CD4-positive, alpha-beta T cell treated with Interleukin-1 beta for 1 hour (primary cell): ENCODE measurements at regions not wholly inside any gene's neighbourhood (a gene's known extent, or its start where the extent isn't known, plus 50 kb on each side); places are given as distances from the start of the nearest gene placed in this dataset.

Source experiments
- DNase-seq, 2 donors: peaks; one replicate each; pipeline ENCODE4 v3.0.0-alpha.2; 2020 to 2022

DNA sequence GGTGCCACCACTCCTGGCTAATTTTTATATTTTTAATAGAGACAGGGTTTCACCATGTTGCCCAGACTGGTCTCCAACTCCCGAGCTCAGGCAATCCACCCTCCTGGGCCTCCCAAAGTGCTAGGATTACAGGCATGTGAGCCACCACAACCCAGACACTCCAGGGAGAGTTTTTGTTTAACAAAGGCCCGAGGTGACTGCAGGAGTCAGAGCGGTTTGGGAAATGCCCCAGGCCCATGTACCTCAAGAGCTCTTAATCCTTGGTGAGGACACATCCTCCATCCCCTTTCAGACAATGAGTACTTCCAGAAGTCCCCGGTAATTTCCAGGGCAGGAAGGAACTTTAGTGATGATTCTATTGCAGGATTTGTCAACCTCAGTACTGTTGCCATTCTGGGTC, 176.0 kb downstream of the ESRRB start:
- DNase-seq, result no peak

DNA sequence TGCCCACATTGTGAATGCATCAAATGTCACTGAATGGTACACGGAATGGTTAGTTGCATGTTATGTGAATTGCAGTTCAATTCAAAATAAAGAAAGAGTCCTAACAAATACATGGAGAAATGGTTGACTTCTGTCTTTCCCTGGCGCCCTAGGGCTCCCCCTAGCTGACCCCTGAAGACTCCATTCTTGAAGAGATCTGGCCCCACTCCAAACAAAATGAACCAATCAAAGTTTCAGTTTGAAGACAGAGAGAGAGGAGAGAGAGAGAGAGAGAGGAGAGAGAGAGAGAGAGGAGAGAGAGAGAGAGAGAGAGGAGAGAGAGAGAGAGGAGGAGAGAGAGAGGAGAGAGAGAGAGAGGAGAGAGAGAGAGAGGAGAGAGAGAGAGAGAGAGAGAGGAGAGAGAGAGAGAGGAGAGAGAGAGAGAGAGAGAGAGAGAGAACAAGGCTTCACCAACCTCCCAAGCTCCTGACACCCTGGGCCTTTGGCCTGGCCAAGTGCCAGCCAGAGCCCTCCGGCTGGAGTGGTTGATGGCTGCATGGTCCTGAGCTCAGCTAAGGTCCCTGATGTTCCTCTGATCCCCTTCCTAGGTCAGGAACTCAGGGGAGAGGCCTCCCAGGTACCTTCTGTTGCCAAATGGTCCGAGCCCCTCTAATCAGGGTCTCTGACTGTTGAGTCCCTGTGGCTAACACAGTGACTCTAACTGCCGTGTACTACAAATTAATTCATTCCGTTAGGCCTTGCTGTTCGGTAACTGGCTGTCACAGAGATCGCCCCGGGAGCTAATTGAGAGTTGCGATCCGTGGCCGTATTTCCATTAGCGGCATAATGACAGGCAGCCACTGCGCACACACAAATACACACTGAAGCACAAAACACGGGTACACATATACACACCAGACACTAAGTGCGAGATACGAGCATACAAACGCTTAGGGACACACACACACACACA, 188.8 kb downstream of the ESRRB start:
- no peak for DNase-seq

DNA sequence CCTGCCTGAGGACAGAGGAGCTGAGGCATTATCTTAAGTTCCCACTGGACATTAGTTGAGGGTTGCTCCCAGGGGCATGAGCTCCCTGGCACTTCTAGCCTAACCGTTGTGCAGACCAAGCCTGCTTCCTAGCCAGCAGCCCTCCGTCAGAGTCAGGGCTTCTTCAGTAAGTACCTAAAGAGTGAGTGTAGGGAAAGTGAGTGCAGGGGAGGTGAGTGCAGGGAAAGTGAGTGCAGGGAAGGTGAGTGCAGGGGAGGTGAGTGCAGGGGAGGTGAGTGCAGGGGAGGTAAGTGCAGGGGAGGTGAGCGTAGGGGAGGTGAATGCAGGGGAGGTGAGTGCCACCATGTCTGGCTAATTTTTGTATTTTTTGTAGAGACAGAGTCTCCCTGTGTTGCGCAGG, 190.5 kb downstream of the ESRRB start:
- DNase-seq, result no peak

DNA sequence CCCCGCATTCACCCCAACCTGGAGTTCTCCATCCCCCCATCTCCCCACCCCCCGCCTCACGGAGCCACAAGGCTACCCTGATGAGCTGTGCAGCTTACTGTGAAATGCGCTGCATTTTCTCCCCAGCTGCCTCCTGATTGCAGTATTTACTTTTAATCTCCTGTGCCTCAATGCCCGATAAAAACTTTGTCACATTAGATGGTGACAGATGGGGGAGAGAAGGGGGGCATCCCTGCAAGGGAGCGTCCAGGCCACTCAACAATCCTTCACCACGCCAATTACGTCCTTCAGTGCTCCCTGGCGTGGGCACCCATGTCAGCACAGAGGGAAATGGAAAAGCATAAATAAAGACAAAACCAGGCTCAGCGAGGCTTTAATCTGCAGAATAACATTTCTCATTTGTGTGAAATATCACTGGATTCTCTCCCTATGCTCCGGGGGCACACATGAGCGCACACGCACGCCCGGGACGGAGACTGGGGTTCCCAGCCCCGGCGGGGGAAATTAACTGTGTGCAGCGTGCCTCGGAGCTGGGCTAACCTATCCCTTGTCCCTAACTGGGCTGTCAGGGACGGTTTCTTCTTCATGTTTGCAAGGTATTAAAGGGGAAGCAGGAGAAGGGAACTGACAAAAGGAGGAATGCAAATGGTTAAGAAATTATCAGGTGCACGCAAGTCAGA, 186.7 kb upstream of the VASH1 start:
- no peak for DNase-seq

DNA sequence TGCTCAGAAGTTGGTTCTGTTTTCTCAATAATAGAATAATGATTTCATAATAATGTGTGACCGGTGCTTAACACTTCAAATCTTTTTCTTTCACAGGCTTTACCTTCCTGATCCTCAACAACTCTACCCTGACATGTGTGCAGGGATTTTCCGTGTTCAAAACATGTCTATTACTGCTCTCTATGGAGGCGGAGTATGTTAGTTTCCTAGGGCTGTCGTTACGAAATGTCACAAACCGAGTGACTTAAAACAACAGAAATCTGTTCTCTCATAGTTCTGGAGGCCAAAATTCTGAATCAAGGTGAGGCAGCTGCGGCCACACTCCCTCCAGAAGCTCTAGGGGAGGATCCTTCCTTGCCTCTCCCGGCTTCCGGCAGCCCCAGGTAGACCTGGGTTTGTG, 186.2 kb upstream of the VASH1 start:
- DNase-seq, result no peak

DNA sequence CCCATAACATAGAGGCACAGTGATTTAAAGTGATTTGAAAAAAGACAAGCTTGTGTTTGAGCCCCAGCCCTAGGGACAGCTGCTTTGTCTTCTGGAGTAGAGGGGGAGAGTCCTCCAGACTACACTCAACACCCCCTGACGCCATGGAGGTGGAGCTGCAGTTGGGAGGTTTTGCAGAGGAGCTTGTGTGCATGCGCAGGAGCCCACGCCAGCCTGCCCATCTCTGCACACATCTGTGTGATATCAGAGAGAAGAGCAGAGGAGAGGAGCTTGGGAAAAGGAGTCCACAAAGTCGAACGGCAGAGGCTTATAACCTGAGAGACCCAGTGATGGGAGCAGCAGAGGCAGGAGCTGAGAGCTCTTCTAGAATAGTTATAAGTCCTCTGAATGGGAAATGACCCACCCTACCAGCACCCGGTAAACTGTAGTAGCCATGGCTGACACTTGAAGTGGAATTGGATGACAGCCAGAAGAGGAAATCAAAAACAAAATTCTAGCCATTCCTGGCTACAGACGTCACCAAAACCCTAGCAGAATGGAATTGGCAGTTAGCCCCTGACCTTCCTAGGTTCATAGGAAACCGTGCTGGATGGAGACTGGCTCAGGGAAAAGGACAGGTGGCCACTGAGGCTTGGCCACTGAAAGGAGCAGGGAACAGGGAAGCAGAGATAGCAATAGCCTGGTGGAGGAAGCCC, 185.1 kb upstream of the VASH1 start:
- DNase-seq, result no peak

DNA sequence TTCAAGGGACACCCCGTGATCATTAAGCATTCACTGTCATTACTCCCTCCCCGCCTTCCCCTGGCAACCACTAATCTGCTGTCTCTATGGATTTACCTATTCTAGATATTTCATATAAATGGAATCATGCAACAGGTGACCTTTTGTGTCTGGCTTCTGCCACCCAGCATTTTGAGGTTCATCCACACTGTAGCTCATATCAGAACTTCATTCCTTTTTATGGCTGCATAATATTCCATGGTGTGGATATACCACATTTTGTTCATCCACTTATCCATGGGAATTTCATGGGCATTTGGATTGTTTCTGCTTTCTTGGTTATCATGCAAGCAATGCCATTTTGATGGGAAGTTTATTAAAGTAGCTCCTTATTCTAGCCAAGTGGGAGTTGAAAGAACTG, 184.2 kb upstream of the VASH1 start:
- DNase-seq, result no peak

DNA sequence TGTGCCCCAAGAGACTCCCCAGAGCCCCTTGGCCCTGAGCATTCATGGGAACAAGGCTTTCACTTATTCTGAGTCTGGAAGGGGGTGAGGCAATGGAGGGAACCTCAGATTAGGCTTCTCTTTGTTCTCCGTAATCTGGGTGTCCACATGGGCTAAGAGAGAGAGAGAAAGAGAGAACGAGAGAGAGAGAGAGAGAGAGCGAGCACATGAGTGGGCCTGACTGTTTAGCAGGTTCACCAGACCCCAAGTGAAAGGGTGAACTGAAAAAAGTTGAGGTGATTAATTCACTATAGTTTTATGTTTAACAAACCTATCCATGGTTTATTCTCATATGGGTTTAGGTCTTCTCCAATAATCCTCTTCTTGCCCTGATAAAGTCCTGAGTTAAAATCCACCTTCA, 183.4 kb upstream of the VASH1 start:
- no peak for DNase-seq

DNA sequence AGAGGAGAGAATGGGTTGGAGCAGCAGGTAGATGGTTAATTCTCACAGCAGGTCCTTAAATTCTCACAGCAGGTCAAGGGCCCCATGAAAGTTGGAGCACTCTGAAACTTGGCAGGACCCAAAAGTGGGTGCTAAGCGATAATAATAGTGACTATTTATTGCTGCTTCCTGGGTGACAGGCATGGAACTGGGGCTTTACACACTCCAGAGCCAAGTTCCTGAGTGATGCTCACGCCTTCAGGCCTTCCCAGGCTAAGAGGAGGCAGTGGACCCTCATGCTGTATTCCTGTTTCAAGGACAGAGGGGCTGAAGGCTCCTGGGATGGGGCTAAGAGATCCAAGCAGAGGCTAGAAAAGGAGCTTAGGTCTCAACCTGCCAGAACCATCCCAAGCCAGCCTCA, 180.9 kb upstream of the VASH1 start:
- no peak for DNase-seq

DNA sequence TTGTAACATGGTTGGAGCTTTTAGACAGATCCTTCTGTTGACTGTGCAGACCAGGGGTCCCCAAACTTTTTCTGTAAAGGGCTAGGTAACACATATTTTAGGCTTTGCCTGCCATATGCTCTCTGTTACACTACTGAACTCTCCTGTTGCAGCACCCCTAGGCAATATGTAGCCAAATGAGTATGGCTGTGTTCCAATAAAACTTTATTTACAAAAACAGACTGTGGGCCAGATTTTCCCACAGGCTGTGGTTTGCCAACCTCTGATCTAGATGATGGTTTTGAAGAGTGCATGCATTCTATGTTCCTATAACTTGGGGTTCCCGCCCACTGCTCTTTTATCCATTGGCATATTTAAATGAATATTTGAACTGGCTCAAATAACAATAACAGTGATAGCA, 180.3 kb upstream of the VASH1 start:
- DNase-seq, result no peak

DNA sequence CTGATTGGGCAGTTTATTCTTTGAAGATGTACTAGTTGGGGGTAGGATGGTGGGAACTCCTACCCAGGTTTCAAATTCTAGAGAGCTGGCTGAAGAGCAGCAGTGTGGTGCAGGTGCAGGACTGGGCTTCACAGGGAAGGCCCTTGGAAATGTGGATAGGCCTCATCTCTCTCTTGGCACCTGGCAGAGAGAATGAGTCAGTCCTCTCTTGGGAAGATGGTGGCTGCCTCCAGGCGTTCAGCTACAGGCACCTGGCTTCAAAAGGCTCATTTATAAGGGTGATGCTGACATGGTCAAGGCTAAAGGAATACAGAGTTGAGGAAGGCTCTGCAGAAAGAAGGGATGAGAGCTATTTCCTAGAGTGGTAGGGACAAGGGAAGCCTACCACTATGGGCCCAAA, 179.7 kb upstream of the VASH1 start:
- no peak for DNase-seq

DNA sequence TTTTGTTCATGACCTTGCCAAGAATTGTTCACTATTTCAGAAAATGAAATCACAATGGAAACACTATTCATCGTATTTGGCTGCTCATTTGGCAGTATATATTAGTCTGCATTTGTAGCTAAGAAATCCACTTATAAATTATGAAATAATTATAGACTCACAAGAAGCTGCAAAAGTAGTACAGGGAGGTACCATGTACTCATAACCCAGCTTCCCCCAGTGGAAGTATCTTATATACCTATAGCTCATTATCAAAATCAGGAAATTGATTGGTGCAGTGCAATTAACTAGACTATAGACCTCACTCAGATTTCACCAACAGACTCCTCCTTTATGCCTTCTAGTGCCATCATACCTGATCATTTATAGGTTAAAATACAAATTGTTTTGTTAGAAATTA, 178.8 kb upstream of the VASH1 start:
- no peak for DNase-seq

DNA sequence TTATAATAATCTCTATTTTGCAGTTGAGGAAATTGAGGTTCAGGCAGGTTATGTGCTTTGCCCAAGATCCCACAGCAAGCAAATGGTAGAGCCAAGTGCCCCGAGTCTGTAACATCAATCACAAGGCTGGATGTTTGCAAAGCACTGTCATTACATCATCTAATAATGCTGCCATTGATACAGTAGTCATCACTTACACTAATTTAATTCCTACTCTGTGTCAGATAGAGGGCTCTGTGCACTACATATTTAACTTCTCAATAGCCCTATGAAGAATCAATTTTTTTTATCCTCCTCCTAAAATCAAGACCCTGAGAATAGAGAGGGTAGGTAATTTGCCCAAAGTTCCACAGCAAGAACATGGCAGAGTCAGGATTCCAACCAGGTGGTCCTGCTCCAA, 178.1 kb upstream of the VASH1 start:
- DNase-seq, result no peak

DNA sequence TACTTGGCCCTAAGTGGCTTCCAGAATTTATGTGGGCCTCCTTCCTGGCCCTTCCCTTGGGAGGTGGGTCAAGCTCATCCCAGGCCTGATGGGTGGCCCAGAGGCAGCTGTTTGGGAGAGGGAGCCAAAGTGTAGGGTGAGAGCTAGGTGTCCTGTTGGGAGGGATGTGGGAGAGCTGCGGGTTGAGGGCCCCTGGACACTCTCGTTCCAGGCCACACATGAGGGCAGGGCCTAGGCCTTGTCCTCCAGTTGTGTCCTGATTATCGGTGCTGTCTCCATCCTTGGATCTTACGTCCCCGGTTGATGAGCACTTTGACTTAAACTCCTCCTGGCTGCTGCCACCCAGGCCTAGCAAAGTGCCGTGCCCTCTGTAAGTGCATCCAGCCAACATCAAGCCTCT, 177.5 kb upstream of the VASH1 start:
- no peak for DNase-seq

DNA sequence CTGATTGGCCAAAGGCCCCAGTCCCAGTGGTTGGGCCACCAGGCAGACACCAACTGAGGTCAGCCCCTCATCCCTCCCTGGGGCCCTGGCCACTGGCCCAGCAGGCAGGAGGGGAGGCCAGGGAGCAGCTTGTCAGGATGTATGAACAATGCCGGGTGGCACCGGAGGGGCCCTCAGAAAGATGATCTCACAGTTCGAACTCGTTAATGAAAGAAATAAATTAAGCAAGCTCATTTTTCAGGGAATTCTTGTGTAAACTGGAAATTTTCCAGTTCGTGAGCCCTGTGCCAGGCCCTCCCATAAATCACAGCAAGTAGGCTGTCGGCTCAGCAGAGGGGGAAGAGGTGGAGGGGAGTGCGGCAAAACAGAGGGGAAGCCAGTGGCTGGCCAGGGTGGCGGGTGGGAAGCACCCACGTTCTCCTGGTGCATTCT, 177.0 kb upstream of the VASH1 start:
- DNase-seq, result no peak

DNA sequence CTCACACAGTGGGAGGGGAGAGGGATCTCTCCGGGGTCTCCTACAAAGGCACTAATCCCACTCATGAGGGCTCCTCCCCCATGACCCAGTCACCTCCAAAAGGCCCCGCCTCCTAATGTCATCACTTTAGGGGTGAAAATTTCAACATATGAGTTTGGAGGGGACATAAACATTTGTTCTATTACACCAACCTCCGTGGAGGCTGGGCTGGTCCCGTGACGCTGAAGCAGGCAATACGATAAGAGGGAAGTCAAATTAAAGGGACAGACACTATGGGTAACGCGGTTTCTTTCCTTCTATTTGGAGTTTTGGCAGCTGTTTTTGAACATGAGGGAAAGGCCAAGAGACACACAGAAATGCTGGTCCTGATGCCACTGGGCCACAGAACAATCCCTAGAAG, 175.7 kb upstream of the VASH1 start:
- DNase-seq, result no peak

DNA sequence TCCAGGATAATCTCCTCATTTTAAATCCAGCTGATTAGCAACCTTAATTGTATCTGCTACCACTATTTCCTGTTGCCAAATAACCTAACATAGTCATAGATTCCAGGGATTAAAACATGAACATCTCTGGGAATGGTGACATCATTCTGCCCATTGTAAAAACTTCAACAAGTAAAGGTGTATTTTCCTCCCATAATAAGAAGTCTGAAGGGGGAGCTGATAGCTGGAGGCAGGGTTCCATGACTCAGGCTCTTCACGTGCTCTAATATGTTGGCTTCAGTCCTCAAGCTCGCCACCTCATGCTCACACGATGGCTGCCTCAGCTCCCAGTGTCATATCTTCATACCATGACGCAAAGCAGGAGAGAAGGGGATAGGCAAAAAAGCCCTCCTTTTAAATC, 172.0 kb upstream of the VASH1 start:
- no peak for DNase-seq

DNA sequence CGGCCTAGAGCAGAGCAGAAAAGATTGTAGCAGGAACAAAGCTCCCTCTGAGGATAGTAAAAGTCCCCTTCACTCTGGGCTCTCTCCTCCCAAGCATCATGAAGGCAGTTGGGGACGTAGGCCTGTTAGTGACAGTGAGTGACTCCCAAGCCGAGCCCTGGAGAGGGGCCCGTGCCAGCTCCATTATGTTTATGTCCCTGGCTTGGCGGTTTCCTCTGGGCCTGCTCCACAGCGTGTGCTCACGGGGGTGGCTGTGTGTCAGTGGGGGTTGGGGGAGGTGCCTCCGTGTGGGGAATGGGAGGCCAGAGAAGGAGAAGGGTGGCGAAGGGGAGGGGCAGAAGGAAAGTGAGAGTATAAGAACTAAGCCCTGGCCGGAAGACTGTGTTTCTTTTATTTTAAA, 170.0 kb upstream of the VASH1 start:
- DNase-seq, result no peak

DNA sequence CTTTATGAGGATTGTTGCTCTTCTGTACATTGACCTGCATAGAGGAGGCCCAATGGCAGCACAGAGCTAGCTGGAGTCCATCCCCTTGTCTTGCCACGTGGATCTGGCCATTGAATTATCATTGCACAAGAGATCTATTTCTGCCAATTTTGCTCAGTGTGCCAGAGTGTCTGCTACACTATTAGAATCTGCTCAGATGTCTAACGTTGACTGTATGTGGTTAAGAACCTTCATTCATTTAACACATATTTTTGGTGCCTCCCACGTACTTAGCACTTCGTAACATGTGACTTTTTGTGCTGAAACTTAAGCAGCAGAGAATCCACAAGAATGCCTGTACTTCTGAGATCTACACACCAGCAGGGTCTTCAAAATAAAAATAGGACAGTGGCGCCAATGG, 166.0 kb upstream of the VASH1 start:
- DNase-seq, result no peak

DNA sequence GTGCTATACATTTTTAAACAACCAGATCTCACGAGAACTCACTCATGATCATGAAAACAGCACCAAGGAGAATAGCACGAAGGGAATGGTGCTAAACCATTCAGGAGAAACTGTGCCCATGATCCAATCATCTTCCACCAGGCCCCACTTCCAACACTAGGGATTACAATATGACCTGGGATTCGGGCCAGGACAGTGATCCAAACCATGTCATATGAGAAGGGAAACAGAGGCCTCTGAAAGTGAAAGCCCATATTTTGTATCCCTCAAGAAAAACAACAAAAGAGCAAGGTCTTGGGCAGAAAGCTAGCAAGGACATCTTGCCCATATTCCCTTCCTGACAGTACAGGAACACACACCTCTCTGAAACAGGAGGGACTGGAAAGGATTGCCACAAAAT, 163.9 kb upstream of the VASH1 start:
- DNase-seq, result no peak

DNA sequence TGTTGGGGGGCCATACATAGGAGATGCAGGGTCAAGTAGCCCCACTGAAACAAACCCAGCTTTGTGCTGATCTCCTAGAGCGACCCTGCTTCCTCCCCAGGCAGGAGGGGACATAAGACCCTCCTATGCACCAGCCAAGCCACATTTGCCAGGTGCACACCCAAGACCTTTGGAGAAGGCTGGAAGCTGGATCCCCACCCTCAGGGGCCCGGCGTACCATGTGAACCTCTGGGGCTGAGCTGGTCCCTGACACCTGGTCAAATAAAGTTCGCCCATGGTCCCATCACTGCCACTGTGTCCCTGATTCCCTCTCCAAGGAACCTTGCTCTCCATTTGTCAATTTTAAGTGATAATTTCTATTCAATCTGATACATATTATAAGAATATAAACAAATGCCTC, 162.1 kb upstream of the VASH1 start:
- no peak for DNase-seq

DNA sequence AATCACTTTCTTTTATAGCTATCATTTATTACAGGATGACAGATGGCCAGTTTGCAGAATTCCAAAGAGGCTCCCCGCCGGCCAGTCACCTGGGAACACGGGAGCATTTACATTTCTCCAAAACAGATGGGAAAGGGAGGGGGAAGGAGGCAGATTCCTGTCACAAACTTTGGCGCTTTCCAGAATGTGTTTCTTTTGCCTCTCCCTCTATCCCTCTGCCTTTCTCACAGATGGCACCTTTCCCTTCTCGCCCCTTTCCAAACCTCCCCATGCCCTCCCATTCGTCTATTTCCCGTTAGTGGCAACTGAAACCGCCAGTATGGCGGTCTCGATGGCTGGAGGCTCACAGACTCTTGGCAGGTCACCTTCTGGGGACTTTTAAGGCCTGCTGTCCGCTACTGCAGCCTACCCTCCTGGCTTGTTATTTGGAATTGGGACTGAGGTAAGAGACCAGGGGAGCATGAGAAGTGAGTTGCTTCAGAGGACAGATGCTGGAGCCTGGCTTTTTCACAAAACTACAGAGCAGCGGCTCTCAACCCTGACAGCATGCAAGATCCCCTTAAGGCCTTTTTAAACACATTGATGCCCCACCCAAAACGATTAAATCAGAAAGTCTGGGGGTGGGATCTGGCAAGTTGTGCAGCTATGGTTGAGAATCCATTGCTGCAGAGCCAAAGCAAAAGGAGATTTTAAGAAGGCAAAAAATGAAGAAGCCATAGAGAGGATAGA, 161.5 kb upstream of the VASH1 start:
- no peak for DNase-seq

DNA sequence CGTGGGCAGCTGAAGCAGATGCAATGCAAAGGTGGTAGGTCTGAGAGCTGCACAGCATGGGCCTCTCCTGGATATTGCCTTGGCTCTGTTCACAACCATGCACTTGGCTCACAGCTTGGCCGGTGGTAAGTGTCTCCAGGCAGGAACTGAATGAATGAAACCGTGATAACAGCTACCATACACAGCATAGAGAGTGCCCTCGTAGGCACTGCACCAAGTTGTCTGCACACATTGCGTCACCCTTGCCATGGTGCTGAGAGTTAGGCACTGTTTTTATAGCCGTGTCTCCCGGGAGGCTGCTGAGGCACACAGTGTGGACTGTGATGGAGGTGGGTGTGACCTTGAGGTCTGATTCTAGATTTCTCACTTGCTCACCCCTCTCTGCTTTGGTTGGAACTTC, 157.6 kb upstream of the VASH1 start:
- DNase-seq, result no peak
